Neural cell (in vitro differentiated cells): ENCODE measurements at regions not wholly inside any gene's neighbourhood (a gene's known extent, or its start where the extent isn't known, plus 50 kb on each side); places are given as distances from the start of the nearest gene placed in this dataset.

Source experiments
- H2AFZ ChIP-seq: fragments of 200-600, 300-800 bp; sonication (generic), shearing (Covaris generic); 2 replicates; pipeline ENCODE4 v1.6.0; 2014; ENCODE audit warnings: low read depth, mild to moderate bottlenecking, antibody characterized with exemption, low read length, moderate library complexity
- H3F3A ChIP-seq: fragments of 200-600 bp; shearing (Covaris generic); 2 replicates; pipeline ENCODE4 v1.6.1; 2016; ENCODE audit warnings: mild to moderate bottlenecking, moderate library complexity, mixed read lengths, antibody characterized with exemption, low read length; ENCODE audit not compliant: insufficient read depth, poor library complexity, severe bottlenecking
- H3K27ac ChIP-seq: fragments of 200-600, 300-800 bp; sonication (generic), shearing (Covaris generic); 2 replicates; pipeline ENCODE4 v1.5.1; 2014; ENCODE audit warnings: mild to moderate bottlenecking, low read length, moderate library complexity
- H3K27me3 ChIP-seq: fragments of 300-800, 200-600 bp; sonication (generic), shearing (Covaris generic); 2 replicates; pipeline ENCODE4 v1.6.0; 2014; ENCODE audit warnings: mild to moderate bottlenecking, low read depth, low read length, moderate library complexity; ENCODE audit not compliant: insufficient read depth
- H3K36me3 ChIP-seq: fragments of 300-800, 200-600 bp; sonication (generic), shearing (Covaris generic); 2 replicates; pipeline ENCODE4 v1.5.1; 2014; ENCODE audit warnings: mild to moderate bottlenecking, antibody characterized with exemption, low read length, moderate library complexity; ENCODE audit not compliant: insufficient read depth
- H3K4me2 ChIP-seq: fragments of 300-800, 200-600 bp; sonication (generic), shearing (Covaris generic); 2 replicates; pipeline ENCODE4 v1.6.0; 2014; ENCODE audit warnings: mild to moderate bottlenecking, low read length
- H3K4me3 ChIP-seq: fragments of 300-800, 200-600 bp; sonication (generic), shearing (Covaris generic); 2 replicates; pipeline ENCODE4 v1.5.1; 2014; ENCODE audit warnings: mild to moderate bottlenecking, low read length, moderate library complexity
- H3K79me2 ChIP-seq: fragments of 200-600 bp; shearing (Covaris generic); replicated peaks from 2 replicates; pipeline ENCODE4 v1.6.0; 2014; ENCODE audit warnings: mild to moderate bottlenecking, low read length, moderate library complexity; ENCODE audit not compliant: insufficient read depth
- H3K9ac ChIP-seq: fragments of 300-800, 200-600 bp; sonication (generic), shearing (Covaris generic); 2 replicates; pipeline ENCODE4 v1.6.1; 2016; ENCODE audit warnings: mild to moderate bottlenecking, low read length, mixed read lengths
- H3K9me2 ChIP-seq: fragments of 200-600 bp; shearing (Covaris generic); 2 replicates; pipeline ENCODE4 v1.6.1; 2016; ENCODE audit warnings: mild to moderate bottlenecking, low read length, mixed read lengths; ENCODE audit not compliant: insufficient read depth
- H3K9me3 ChIP-seq: fragments of 200-600, 300-800 bp; sonication (generic), shearing (Covaris generic); 2 replicates; pipeline ENCODE4 v1.6.1; 2016; ENCODE audit warnings: mild to moderate bottlenecking, mixed run types, low read length, moderate library complexity, mixed read lengths
- H4K20me1 ChIP-seq: fragments of 200-600 bp; shearing (Covaris generic); 2 replicates; pipeline ENCODE4 v1.6.1; 2016; ENCODE audit warnings: mild to moderate bottlenecking, mixed run types; ENCODE audit not compliant: insufficient read depth
- CTCF ChIP-seq: fragments of 450-650 bp; IDR thresholded peaks from 2 replicates; pipeline ENCODE4 v1.5.1; 2014; ENCODE audit warnings: antibody characterized with exemption, mild to moderate bottlenecking, moderate library complexity; ENCODE audit not compliant: poor library complexity, severe bottlenecking
- EP300 ChIP-seq: fragments of 450-650 bp; conservative IDR thresholded peaks from 2 replicates; pipeline ENCODE4 v1.6.1; 2014; ENCODE audit warnings: antibody characterized with exemption, mild to moderate bottlenecking, moderate library complexity; ENCODE audit not compliant: poor library complexity, severe bottlenecking
- EZH2 ChIP-seq: fragments of 200-600, 300-800 bp; shearing (Covaris generic), sonication (generic); IDR thresholded peaks from 2 replicates; pipeline ENCODE4 v1.6.1; 2014; ENCODE audit warnings: antibody characterized with exemption, low read length, borderline replicate concordance, mild to moderate bottlenecking; ENCODE audit not compliant: insufficient read depth, poor library complexity, severe bottlenecking
- MXI1 ChIP-seq: fragments of 450-650 bp; conservative IDR thresholded peaks from 2 replicates; pipeline ENCODE4 v1.6.1; 2014; ENCODE audit warnings: antibody characterized with exemption, mild to moderate bottlenecking; ENCODE audit not compliant: poor library complexity, severe bottlenecking
- POLR2AphosphoS5 ChIP-seq: IDR thresholded peaks from 2 replicates; pipeline ENCODE4 v1.6.1; 2012
- RAD21 ChIP-seq: fragments of 450-650 bp; conservative IDR thresholded peaks from 2 replicates; pipeline ENCODE4 v1.6.1; 2014; ENCODE audit warnings: antibody characterized with exemption, mild to moderate bottlenecking, moderate library complexity
- REST ChIP-seq: IDR thresholded peaks from 2 replicates; pipeline ENCODE4 v1.6.1; 2012; ENCODE audit warnings: borderline replicate concordance
- SMC3 ChIP-seq: fragments of 450-650 bp; conservative IDR thresholded peaks from 2 replicates; pipeline ENCODE4 v1.6.1; 2014; ENCODE audit warnings: antibody characterized with exemption, mild to moderate bottlenecking, moderate library complexity; ENCODE audit not compliant: poor library complexity
- TAF1 ChIP-seq: IDR thresholded peaks from 2 replicates; pipeline ENCODE4 v1.6.1; 2012; ENCODE audit warnings: low read depth

DNA sequence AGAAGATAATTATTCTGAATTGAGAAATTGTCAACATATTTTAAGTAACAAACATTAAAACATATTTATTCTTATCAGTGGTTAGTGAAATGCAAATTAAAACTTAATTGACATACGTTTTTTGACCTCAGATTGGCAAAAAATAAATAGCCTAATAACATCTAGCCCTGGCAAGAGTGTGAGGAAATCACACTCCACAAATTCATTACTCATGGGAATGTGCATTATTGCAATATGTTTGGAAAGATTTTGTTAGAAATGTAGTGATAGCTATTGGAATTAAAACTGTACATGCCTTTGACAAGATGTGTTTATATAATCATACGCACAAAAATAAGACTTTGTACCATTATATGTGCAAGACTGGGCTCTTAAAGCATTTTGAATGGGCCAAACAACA lies 168.6 kb downstream of the KITLG start:
- no peak overlapping the region for H3K4me2 ChIP-seq
- H3K27ac ChIP-seq, result no peak overlapping the region
- no peaks in the 10 kb centered on the region for H3K27me3 ChIP-seq
- TF ChIP-seq RAD21 (no peak), MXI1 (no peak), POLR2AphosphoS5 (no peak), EZH2 (no peak), REST (no peak), CTCF (no peak), SMC3 (no peak), EP300 (no peak), TAF1 (no peak)
- H4K20me1 ChIP-seq, result no peaks in the 10 kb centered on the region
- no peak overlapping the region for H3K9ac ChIP-seq
- no peaks in the 10 kb centered on the region for H3F3A ChIP-seq
- H3K9me3 ChIP-seq, result no peaks in the 10 kb centered on the region
- H3K36me3 ChIP-seq, result no peaks in the 10 kb centered on the region
- no peaks in the 10 kb centered on the region for H3K9me2 ChIP-seq
- no peaks in the 10 kb centered on the region for H3K79me2 ChIP-seq
- no peak overlapping the region for H3K4me3 ChIP-seq
- H2AFZ ChIP-seq, result no peak overlapping the region

GRCh38 chr12:88413646-88414045 lies 166.6 kb downstream of the KITLG start:
- H3K79me2 ChIP-seq, result no peaks in the 10 kb centered on the region
- H2AFZ ChIP-seq, result no peak overlapping the region
- TF ChIP-seq MXI1, result no peak
- TF ChIP-seq EP300, result no peak
- no peak for TF ChIP-seq TAF1
- TF ChIP-seq REST, result no peak
- TF ChIP-seq CTCF, result no peak
- no peak for TF ChIP-seq SMC3
- no peak for TF ChIP-seq RAD21
- TF ChIP-seq POLR2AphosphoS5, result no peak
- TF ChIP-seq EZH2, result no peak

More at GRCh38 chr12:88413646-88414045, 166.6 kb downstream of the KITLG start:
- Histone ChIP-seq H4K20me1 (no peaks in the 10 kb centered on the region), H3K27ac (no peak overlapping the region), H3K4me3 (no peak overlapping the region), H3F3A (no peaks in the 10 kb centered on the region), H3K4me2 (no peak overlapping the region), H3K9me3 (no peaks in the 10 kb centered on the region), H3K9ac (no peak overlapping the region), H3K27me3 (no peaks in the 10 kb centered on the region), H3K36me3 (no peaks in the 10 kb centered on the region), H3K9me2 (no peaks in the 10 kb centered on the region)
